Brain microvascular endothelial cell (primary cell): ENCODE measurements at regions not wholly inside any gene's neighbourhood (a gene's known extent, or its start where the extent isn't known, plus 50 kb on each side); places are given as distances from the start of the nearest gene placed in this dataset.

Experiments used
- DNase-seq: peaks from one replicate; pipeline ENCODE4 v3.0.0-alpha.2; 2020
- H3K27ac ChIP-seq: fragments of 250-450 bp; sonication (Bioruptor Pico); 2 replicates; pipeline ENCODE4 v1.5.1; 2020; ENCODE audit warnings: mild to moderate bottlenecking, moderate library complexity
- H3K27me3 ChIP-seq: fragments of 250-450 bp; sonication (Bioruptor Pico); replicated peaks from 2 replicates; pipeline ENCODE4 v1.5.1; 2020; ENCODE audit warnings: mild to moderate bottlenecking
- H3K36me3 ChIP-seq: fragments of 250-450 bp; sonication (Bioruptor Pico); replicated peaks from 2 replicates; pipeline ENCODE4 v1.5.1; 2020; ENCODE audit warnings: mild to moderate bottlenecking
- H3K4me3 ChIP-seq: 2 replicates; pipeline ENCODE4 v1.5.1; 2011; ENCODE audit warnings: low read depth, mild to moderate bottlenecking, control low read depth, low read length, moderate library complexity
- in situ Hi-C: cut with HindIII; loops from 2 replicates; pipeline ENCODE4 v1.10.0; 2017; ENCODE audit warnings: low sequenced_read_pairs, low pct_ligation_motif_present
- TF ChIP-seq, protein P1 (sequence below): IDR thresholded peaks from 2 replicates; pipeline ENCODE4 v1.5.1; 2011; ENCODE audit warnings: low read depth, mild to moderate bottlenecking, moderate library complexity, low read length, control low read depth, inconsistent platforms; ENCODE audit errors: missing control alignments

DNA sequence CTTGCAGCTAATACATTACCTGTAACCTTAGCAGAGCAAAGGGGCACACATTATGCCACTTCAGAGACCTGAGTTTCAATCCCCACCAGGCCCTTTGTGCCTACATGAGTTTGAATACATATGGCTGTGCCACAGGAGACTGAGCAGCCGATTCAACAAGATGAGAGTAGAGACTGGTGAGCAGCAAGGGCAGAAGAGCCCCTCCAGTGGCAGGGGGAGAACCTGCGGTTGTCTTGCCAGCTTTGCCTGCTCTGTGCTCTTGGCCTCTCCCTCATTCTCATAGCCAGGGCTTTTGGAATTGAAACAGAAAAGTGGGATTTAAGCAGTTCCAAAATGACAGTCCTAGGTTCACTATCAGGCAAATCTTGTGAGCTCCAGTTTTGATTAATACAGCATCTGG lies 52.3 kb upstream of the CLNK start:
- Histone ChIP-seq H3K27me3 (no peaks in the 10 kb centered on the region), H3K4me3 (no peak overlapping the region), H3K36me3 (no peaks in the 10 kb centered on the region), H3K27ac (no peak overlapping the region)
- in situ Hi-C loops, result no loop called here
- TF ChIP-seq, protein P1, sequence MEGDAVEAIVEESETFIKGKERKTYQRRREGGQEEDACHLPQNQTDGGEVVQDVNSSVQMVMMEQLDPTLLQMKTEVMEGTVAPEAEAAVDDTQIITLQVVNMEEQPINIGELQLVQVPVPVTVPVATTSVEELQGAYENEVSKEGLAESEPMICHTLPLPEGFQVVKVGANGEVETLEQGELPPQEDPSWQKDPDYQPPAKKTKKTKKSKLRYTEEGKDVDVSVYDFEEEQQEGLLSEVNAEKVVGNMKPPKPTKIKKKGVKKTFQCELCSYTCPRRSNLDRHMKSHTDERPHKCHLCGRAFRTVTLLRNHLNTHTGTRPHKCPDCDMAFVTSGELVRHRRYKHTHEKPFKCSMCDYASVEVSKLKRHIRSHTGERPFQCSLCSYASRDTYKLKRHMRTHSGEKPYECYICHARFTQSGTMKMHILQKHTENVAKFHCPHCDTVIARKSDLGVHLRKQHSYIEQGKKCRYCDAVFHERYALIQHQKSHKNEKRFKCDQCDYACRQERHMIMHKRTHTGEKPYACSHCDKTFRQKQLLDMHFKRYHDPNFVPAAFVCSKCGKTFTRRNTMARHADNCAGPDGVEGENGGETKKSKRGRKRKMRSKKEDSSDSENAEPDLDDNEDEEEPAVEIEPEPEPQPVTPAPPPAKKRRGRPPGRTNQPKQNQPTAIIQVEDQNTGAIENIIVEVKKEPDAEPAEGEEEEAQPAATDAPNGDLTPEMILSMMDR, result peak; percentile 1
- DNase-seq, result no peak

DNA sequence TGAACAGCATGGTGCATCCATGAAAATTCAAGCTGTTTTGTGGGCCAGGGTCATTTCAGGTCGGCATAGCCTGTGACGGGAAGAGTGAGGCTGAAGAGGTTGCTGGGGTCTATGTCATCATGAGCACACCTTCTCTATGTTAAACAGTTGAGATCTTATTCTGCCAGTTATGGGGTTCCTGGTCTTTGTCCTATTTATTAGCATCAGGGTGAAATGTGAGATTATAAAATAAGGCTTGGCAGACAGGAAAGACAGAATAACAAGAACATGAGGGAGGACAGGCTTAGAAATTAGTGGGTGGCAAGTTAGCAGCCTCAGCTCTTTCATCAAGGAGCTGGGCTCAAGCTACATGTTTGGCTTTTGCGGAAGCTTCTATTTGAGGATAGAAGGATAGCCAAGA lies 51.7 kb upstream of the CLNK start:
- in situ Hi-C loops, result no loop called here
- H3K36me3 ChIP-seq, result no peaks in the 10 kb centered on the region
- DNase-seq, result no peak
- H3K27me3 ChIP-seq, result no peaks in the 10 kb centered on the region
- TF ChIP-seq, protein P1, result no peak
- H3K4me3 ChIP-seq, result no peak overlapping the region
- no peak overlapping the region for H3K27ac ChIP-seq

DNA sequence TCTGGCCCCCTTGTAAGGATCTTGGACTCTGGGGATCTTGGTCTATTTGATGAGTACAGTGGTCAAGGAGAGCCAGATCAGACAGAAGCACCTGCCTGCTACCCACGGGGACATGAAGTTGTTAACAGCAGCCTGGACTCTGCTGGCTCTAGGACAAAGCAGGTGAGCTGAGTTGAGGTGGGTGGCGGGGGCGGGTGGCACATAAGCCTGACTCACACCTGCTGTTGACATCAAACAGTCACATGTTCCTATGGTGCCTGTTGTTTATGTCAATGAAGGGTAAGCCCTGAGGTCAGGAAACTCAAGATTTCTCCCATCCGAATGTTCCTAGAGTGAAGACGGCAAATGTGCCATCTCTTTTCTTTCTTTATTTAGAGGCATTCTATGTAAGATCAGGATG lies 50.1 kb upstream of the CLNK start:
- H3K36me3 ChIP-seq, result no peaks in the 10 kb centered on the region
- no peak overlapping the region for H3K4me3 ChIP-seq
- H3K27ac ChIP-seq, result no peak overlapping the region
- H3K27me3 ChIP-seq, result no peaks in the 10 kb centered on the region
- in situ Hi-C loops, result no loop called here
- DNase-seq, result no peak
- TF ChIP-seq, protein P1, result no peak
